Fibroblast of the conjunctiva (primary cell): ENCODE measurements at regions not wholly inside any gene's neighbourhood (a gene's known extent, or its start where the extent isn't known, plus 50 kb on each side); places are given as distances from the start of the nearest gene placed in this dataset.
A peak's percentile ranks its signal among the peaks of the same experiment; 100 is the strongest.
"Not testable (repeated sequence)": the region's sequence is repeated elsewhere in the genome, so short reads cannot be mapped to it uniquely, and the experiment has no call there.

ENCODE experiments used
- DNase-seq: peaks from one replicate; pipeline ENCODE4 v3.0.0-alpha.2; 2010; ENCODE audit warnings: low read depth

- DNase-seq = no peak
Observed at GRCh38 chr13:89486709-89487108, 1815.5 kb downstream of the SLITRK5 start.

- DNase-seq = no peak
Observed at GRCh38 chr13:89490661-89491060, 1819.5 kb downstream of the SLITRK5 start.

- DNase-seq = no peak
Observed at GRCh38 chr13:89496478-89496877, 1825.3 kb downstream of the SLITRK5 start.

GRCh38 chr13:89497658-89498057 lies 1826.5 kb downstream of the SLITRK5 start:
- DNase-seq = no peak

GRCh38 chr13:89502286-89502685 lies 1831.1 kb downstream of the SLITRK5 start:
- DNase-seq = no peak

- peak; percentile 20 for DNase-seq
Observed at GRCh38 chr13:89514534-89515312, 1832.8 kb upstream of the MIR17HG start.

GRCh38 chr13:89515948-89516347 lies 1831.5 kb upstream of the MIR17HG start:
- no peak for DNase-seq

GRCh38 chr13:89518289-89519077 lies 1829.0 kb upstream of the MIR17HG start:
- no peak for DNase-seq

GRCh38 chr13:89520468-89520867 lies 1827.0 kb upstream of the MIR17HG start:
- no peak for DNase-seq

GRCh38 chr13:89521672-89522071 lies 1825.8 kb upstream of the MIR17HG start:
- not testable (repeated sequence) for DNase-seq

- DNase-seq = no peak
Observed at GRCh38 chr13:89541091-89542030, 1806.1 kb upstream of the MIR17HG start.

GRCh38 chr13:89550938-89551337 lies 1796.5 kb upstream of the MIR17HG start:
- DNase-seq = no peak

- DNase-seq = no peak
Observed at GRCh38 chr13:89554801-89555200, 1792.7 kb upstream of the MIR17HG start.

- no peak for DNase-seq
Observed at GRCh38 chr13:89565476-89566100, 1781.9 kb upstream of the MIR17HG start.

GRCh38 chr13:89567025-89567424 lies 1780.5 kb upstream of the MIR17HG start:
- no peak for DNase-seq

- no peak for DNase-seq
Observed at GRCh38 chr13:89568276-89568675, 1779.2 kb upstream of the MIR17HG start.

GRCh38 chr13:89568746-89569145 lies 1778.7 kb upstream of the MIR17HG start:
- no peak for DNase-seq

GRCh38 chr13:89571676-89572075 lies 1775.8 kb upstream of the MIR17HG start:
- no peak for DNase-seq

GRCh38 chr13:89574077-89574476 lies 1773.4 kb upstream of the MIR17HG start:
- DNase-seq = no peak

- no peak for DNase-seq
Observed at GRCh38 chr13:89577301-89577700, 1770.2 kb upstream of the MIR17HG start.

- DNase-seq = peak; percentile 4
Observed at GRCh38 chr13:89584058-89584620, 1763.3 kb upstream of the MIR17HG start.
